K562 (cell line): ENCODE measurements at regions not wholly inside any gene's neighbourhood (a gene's known extent, or its start where the extent isn't known, plus 50 kb on each side); places are given as distances from the start of the nearest gene placed in this dataset.

Experiments
- ATAC-seq: fragments of 200-7000 bp; cut with Tn5 transposase; 3 replicates; pipeline ENCODE4 v1.9.1; 2020; ENCODE audit warnings: moderate library complexity
- BruUV-seq: library from RNA; stranded (reverse); fragments of 400-500 nt; replicated peaks from 2 replicates; lab custom pipeline; 2021; lab: Mats Ljungman, UMichigan
- CTCF ChIA-PET: fragments of 300-600 bp; formaldehyde crosslinking; extraction: SDS; loops from one replicate; lab custom pipeline; 2021; ENCODE audit warnings: low intra/inter-chr PET ratio; lab: Yijun Ruan, JAX
- POLR2A ChIA-PET: fragments of 300-600, 350-650 bp; sonication (Branson Sonifier 250); formaldehyde crosslinking; extraction: SDS; loops from one replicate; lab custom pipeline; 2021; ENCODE audit warnings: antibody characterized with exemption, inconsistent platforms; lab: Yijun Ruan, JAX
- DNase-seq, 4 experiments: peaks; one replicate each; pipeline versions ENCODE4 v3.0.0 to v3.0.0-alpha.2; 2011 to 2018; ENCODE audit warnings: low spot score in 3 of 4, mixed read lengths in 3 of 4; ENCODE audit errors: extremely low read depth in 1 of 4
- FAIRE-seq: peaks from 2 replicates; lab custom pipeline; 2011; peaks lifted over from hg19 to GRCh38; lab: Jason Lieb, UNC
- H2AFZ ChIP-seq: 2 replicates; pipeline ENCODE4 v1.6.0; 2011; ENCODE audit warnings: low read depth, low read length, control low read depth, inconsistent platforms
- H3K27ac ChIP-seq: fragments of 200-600 bp; 3 replicates; pipeline ENCODE4 v1.8.0; 2011; ENCODE audit warnings: low read depth, mild to moderate bottlenecking, control low read depth, inconsistent platforms, low read length, moderate library complexity, mixed read lengths; ENCODE audit errors: extremely low read depth
- H3K27me3 ChIP-seq, 2 experiments: fragments of 300-600 bp in 1 of 2; 2 replicates in 1 of 2; 3 replicates in 1 of 2; pipeline versions ENCODE4 v1.6.0 to v1.8.0; 2011; ENCODE audit warnings: inconsistent platforms in 2 of 2, low read length in 2 of 2, mild to moderate bottlenecking in 1 of 2, mixed read lengths in 1 of 2, moderate library complexity in 1 of 2; ENCODE audit not compliant: control insufficient read depth in 2 of 2, insufficient read depth in 2 of 2
- H3K36me3 ChIP-seq: fragments of 300-600 bp; 3 replicates; pipeline ENCODE4 v1.8.0; 2011; ENCODE audit warnings: mild to moderate bottlenecking, low read length, inconsistent platforms; ENCODE audit not compliant: control insufficient read depth, insufficient read depth
- H3K4me1 ChIP-seq, 2 experiments: fragments of 200-600 bp in 1 of 2; replicated peaks in 1 of 2; 2 replicates in 1 of 2; 3 replicates in 1 of 2; pipeline versions ENCODE4 v1.5.1 to v1.8.0; 2011; ENCODE audit warnings: inconsistent platforms in 2 of 2, low read length in 2 of 2, mild to moderate bottlenecking in 1 of 2, mixed read lengths in 1 of 2, moderate library complexity in 1 of 2; ENCODE audit not compliant: control insufficient read depth in 2 of 2, insufficient read depth in 2 of 2
- H3K4me2 ChIP-seq: 2 replicates; pipeline ENCODE4 v1.6.1; 2011; ENCODE audit warnings: low read length, control low read depth, inconsistent platforms, mixed read lengths; ENCODE audit not compliant: insufficient read depth
- H3K4me3 ChIP-seq: fragments of 200-600 bp; sonication (generic), shearing (Covaris generic); 2 replicates; pipeline ENCODE4 v1.5.1; 2016; ENCODE audit warnings: control low read depth, inconsistent platforms
- H3K79me2 ChIP-seq: fragments of 200-600 bp; 3 replicates; pipeline ENCODE4 v1.8.0; 2011; ENCODE audit warnings: low read length, inconsistent platforms; ENCODE audit not compliant: control insufficient read depth, insufficient read depth
- H3K9ac ChIP-seq, 2 experiments: 2 replicates each; pipeline versions ENCODE4 v1.6.0 to v1.6.1; 2011; ENCODE audit warnings: low read depth in 2 of 2, low read length in 2 of 2, control low read depth in 1 of 2, inconsistent platforms in 1 of 2, mild to moderate bottlenecking in 1 of 2, mixed read lengths in 1 of 2; ENCODE audit not compliant: insufficient read depth in 1 of 2
- H3K9me1 ChIP-seq: one replicate; pipeline ENCODE4 v1.6.0; 2011; ENCODE audit warnings: inconsistent platforms, mild to moderate bottlenecking, low read length, moderate library complexity; ENCODE audit not compliant: control insufficient read depth, insufficient read depth
- H3K9me3 ChIP-seq: replicated peaks from 2 replicates; pipeline ENCODE4 v1.5.1; 2011; ENCODE audit warnings: low read depth, low read length, inconsistent platforms; ENCODE audit not compliant: control insufficient read depth, insufficient read depth
- H4K20me1 ChIP-seq: replicated peaks from 2 replicates; pipeline ENCODE4 v1.6.1; 2011; ENCODE audit warnings: low read length, inconsistent platforms, mixed read lengths; ENCODE audit not compliant: control insufficient read depth, insufficient read depth
- EWSR1 ChIP-seq: fragments of 450-650 bp; IDR thresholded peaks from 2 replicates; pipeline ENCODE4 v1.6.1; 2018; ENCODE audit warnings: borderline replicate concordance, mild to moderate bottlenecking, low read depth, moderate library complexity; ENCODE audit not compliant: partially characterized antibody
- GATA2 ChIP-seq: sonication (generic); formaldehyde crosslinking; IDR thresholded peaks from 2 replicates; pipeline ENCODE4 v1.4.0; 2020; ENCODE audit warnings: mild to moderate bottlenecking, missing genetic modification reagents
- KDM1A ChIP-seq, 2 experiments: fragments of 450-650 bp; IDR thresholded peaks; 2 replicates each; pipeline ENCODE4 v1.6.1; 2016; ENCODE audit warnings: mild to moderate bottlenecking in 2 of 2
- NFIX ChIP-seq: fragments of 250-450 bp; sonication (Bioruptor Pico); IDR thresholded peaks from 2 replicates; pipeline ENCODE4 v1.4.0; 2020; ENCODE audit warnings: low read depth, mild to moderate bottlenecking, moderate library complexity
- POLR2AphosphoS5 ChIP-seq: IDR thresholded peaks from 2 replicates; pipeline ENCODE4 v1.6.1; 2011; ENCODE audit warnings: mild to moderate bottlenecking, low read depth, low read length, moderate library complexity; ENCODE audit not compliant: control insufficient read depth, insufficient read depth
- RBM25 ChIP-seq: fragments of 200-400 bp; formaldehyde crosslinking; IDR thresholded peaks from 2 replicates; pipeline ENCODE4 v1.6.1; 2018; ENCODE audit warnings: low read length, low read depth, moderate library complexity; ENCODE audit not compliant: severe bottlenecking
- ZBTB2 ChIP-seq: fragments of 450-650 bp; IDR thresholded peaks from 2 replicates; pipeline ENCODE4 v1.6.1; 2016; ENCODE audit warnings: antibody characterized with exemption
- ZNF146 ChIP-seq: IDR thresholded peaks from one replicate; pipeline ENCODE4 v1.6.1; 2018; ENCODE audit warnings: missing compliant biosample characterization; ENCODE audit not compliant: unreplicated experiment
- WGBS: fragments of 100-300 bp; shearing (Covaris generic); methylation state at CpG from one replicate; pipeline ENCODE4 v1.1.6; 2016; ENCODE audit warnings: low coverage, mixed read lengths; ENCODE audit not compliant: insufficient coverage; ENCODE audit errors: missing lambda C conversion rate; 5-methylcytosine and 5-hydroxymethylcytosine counted together
- in situ Hi-C: fragments of 300-500 bp; cut with MboI; formaldehyde crosslinking; loops from 4 replicates; pipeline ENCODE4 v1.15.0; 2018; ENCODE audit warnings: inconsistent platforms, mixed read lengths
- intact Hi-C: fragments of 100-400 bp; cut with micrococcal nuclease; formaldehyde crosslinking; loops from 2 replicates; pipeline ENCODE4 v1.14.2; 2022

- H3K9ac ChIP-seq, result no peak overlapping the region
- no peak overlapping the region for H3K27ac ChIP-seq
- H2AFZ ChIP-seq, result no peak overlapping the region
- peaks cover 0 to 20% of the 10 kb centered on the region in 2 experiments; a peak in 3 of 5 replicates for H3K4me1 ChIP-seq
- FAIRE-seq (no peak), ATAC-seq (no peak)
- no peak for TF ChIP-seq NFIX
- TF ChIP-seq RBM25, result peak; percentile 36
- TF ChIP-seq ZNF146 (CRISPR knock-in tag), result peak; percentile 87
- no peak for TF ChIP-seq EWSR1
- 0 out of 4 replicates have a peak, but pooled peaks have one; percentile 8 to 24 for TF ChIP-seq KDM1A (IDR thresholded peaks at IDR 0.05)
- TF ChIP-seq POLR2AphosphoS5, result no peak
- TF ChIP-seq GATA2, result no peak
- no peak for TF ChIP-seq ZBTB2
- TF ChIP-seq, all 486 proteins: peak for 3
- H3K9me3 ChIP-seq, result no peaks in the 10 kb centered on the region; the same call in 1 of the 2 replicates
- no peaks in the 10 kb centered on the region for H3K36me3 ChIP-seq
- H4K20me1 ChIP-seq, result no peaks in the 10 kb centered on the region; the same call in 1 of the 2 replicates
- no peak overlapping the region for H3K4me2 ChIP-seq
- H3K4me3 ChIP-seq, result no peak overlapping the region
- no peak for DNase-seq
- in situ Hi-C loops (no loop called here), intact Hi-C loops (no loop called here)
- no peaks in the 10 kb centered on the region for H3K9me1 ChIP-seq
- H3K79me2 ChIP-seq, result no peaks in the 10 kb centered on the region
- CTCF ChIA-PET, result no interaction called here
- BruUV-seq, result no TSS peak
- POLR2A ChIA-PET, result interaction anchor here (0.6 kb wide), 1 partner anchor 85 kb away, joined by 3 read pairs; no protein-coding TSS in a partner anchor
- 23% methylated on average over 8 of the region's 8 CpGs for WGBS
- peaks cover 17 to 46% of the 10 kb centered on the region in 2 experiments; a peak in 4 of 5 replicates for H3K27me3 ChIP-seq
Measured at GRCh38 chr12:124658806-124659402, 91.5 kb upstream of the NCOR2 start.
